SK-N-SH (cell line): ENCODE measurements at regions not wholly inside any gene's neighbourhood (a gene's known extent, or its start where the extent isn't known, plus 50 kb on each side); places are given as distances from the start of the nearest gene placed in this dataset.

ENCODE experiments used
- CTCF ChIA-PET: fragments of 300-600, 350-600 bp; formaldehyde crosslinking; extraction: SDS; loops from one replicate; lab custom pipeline; 2021; lab: Yijun Ruan, JAX
- POLR2A ChIA-PET: fragments of 350-600 bp; sonication (Branson Sonifier 250); formaldehyde crosslinking; extraction: SDS; loops from one replicate; lab custom pipeline; 2020; ENCODE audit warnings: antibody characterized with exemption, inconsistent platforms; lab: Yijun Ruan, JAX
- DNase-seq: peaks from one replicate; pipeline ENCODE4 v3.0.0; 2012
- H2AFZ ChIP-seq: fragments of 200-600 bp; sonication (generic); 2 replicates; pipeline ENCODE4 v1.8.1; 2016; ENCODE audit warnings: antibody characterized with exemption, mild to moderate bottlenecking, low read depth
- H3F3A ChIP-seq: fragments of 200-600 bp; sonication (generic); replicated peaks from 2 replicates; pipeline ENCODE3; 2016; ENCODE audit warnings: antibody characterized with exemption, mild to moderate bottlenecking; ENCODE audit not compliant: insufficient read depth
- H3K27ac ChIP-seq, 2 experiments: fragments of 200-500 bp in 1 of 2; fragments of 200-600 bp in 1 of 2; sonication (Bioruptor generic) in 1 of 2; sonication (generic), shearing (Covaris generic) in 1 of 2; 2 replicates each; pipeline versions ENCODE4 v1.5.1 to v1.6.1; 2014 to 2016; ENCODE audit warnings: low read depth in 2 of 2, inconsistent platforms in 1 of 2, low read length in 1 of 2, mild to moderate bottlenecking in 1 of 2, mixed read lengths in 1 of 2
- H3K27me3 ChIP-seq: fragments of 200-600 bp; sonication (generic), shearing (Covaris generic); 2 replicates; pipeline ENCODE4 v1.6.1; 2016; ENCODE audit warnings: mixed run types; ENCODE audit not compliant: insufficient read depth
- H3K36me3 ChIP-seq, 2 experiments: fragments of 200-500 bp in 1 of 2; fragments of 200-600 bp in 1 of 2; sonication (Bioruptor generic) in 1 of 2; sonication (generic) in 1 of 2; replicated peaks in 1 of 2; 2 replicates each; pipeline versions ENCODE3 to v1.5.1; 2014 to 2016; ENCODE audit warnings: low read length in 1 of 2, mild to moderate bottlenecking in 1 of 2; ENCODE audit not compliant: insufficient read depth in 2 of 2, control insufficient read depth in 1 of 2
- H3K4me1 ChIP-seq, 2 experiments: fragments of 200-500 bp in 1 of 2; fragments of 200-600 bp in 1 of 2; sonication (Bioruptor generic) in 1 of 2; sonication (generic), shearing (Covaris generic) in 1 of 2; 2 replicates each; pipeline versions ENCODE4 v1.5.1 to v1.6.1; 2014 to 2016; ENCODE audit warnings: low read depth in 1 of 2, low read length in 1 of 2, mixed run types in 1 of 2; ENCODE audit not compliant: insufficient read depth in 2 of 2, control insufficient read depth in 1 of 2
- H3K4me2 ChIP-seq: fragments of 200-600 bp; sonication (generic), shearing (Covaris generic); 2 replicates; pipeline ENCODE4 v1.6.1; 2017; ENCODE audit warnings: mixed run types
- H3K4me3 ChIP-seq, 2 experiments: fragments of 200-500 bp in 1 of 2; fragments of 200-600 bp in 1 of 2; sonication (Bioruptor generic) in 1 of 2; sonication (generic), shearing (Covaris generic) in 1 of 2; 2 replicates each; pipeline versions ENCODE4 v1.5.1 to v1.8.1; 2014 to 2016; ENCODE audit warnings: low read depth in 2 of 2, inconsistent platforms in 1 of 2, low read length in 1 of 2, mild to moderate bottlenecking in 1 of 2, mixed read lengths in 1 of 2, moderate library complexity in 1 of 2
- H3K79me2 ChIP-seq: fragments of 200-600 bp; sonication (generic); 2 replicates; pipeline ENCODE4 v1.8.1; 2017; ENCODE audit warnings: mild to moderate bottlenecking; ENCODE audit not compliant: insufficient read depth
- H3K9ac ChIP-seq: fragments of 200-600 bp; sonication (generic); 2 replicates; pipeline ENCODE4 v1.6.1; 2017; ENCODE audit warnings: mixed run types
- H3K9me2 ChIP-seq: fragments of 200-600 bp; sonication (generic); 2 replicates; pipeline ENCODE4 v1.6.1; 2017; ENCODE audit warnings: mixed run types
- H3K9me3 ChIP-seq: fragments of 200-600 bp; sonication (generic); 2 replicates; pipeline ENCODE4 v1.6.1; 2017; ENCODE audit warnings: mixed run types, mild to moderate bottlenecking, moderate library complexity
- H4K20me1 ChIP-seq: fragments of 200-600 bp; sonication (generic); 2 replicates; pipeline ENCODE4 v1.6.1; 2017; ENCODE audit warnings: mild to moderate bottlenecking, mixed run types; ENCODE audit not compliant: insufficient read depth
- EP300 ChIP-seq, 2 experiments: IDR thresholded peaks; 2 replicates each; pipeline versions ENCODE4 v1.4.0 to v1.6.1; 2012; ENCODE audit warnings: borderline replicate concordance in 1 of 2, low read depth in 1 of 2, low read length in 1 of 2
- EZH2phosphoT487 ChIP-seq: fragments of 200-600 bp; sonication (generic); IDR thresholded peaks from 2 replicates; pipeline ENCODE4 v1.6.1; 2017; ENCODE audit warnings: low read depth, mixed run types, mild to moderate bottlenecking, antibody characterized with exemption, moderate library complexity, borderline replicate concordance
- FOXJ3 ChIP-seq: sonication (generic); formaldehyde crosslinking; IDR thresholded peaks from 2 replicates; pipeline ENCODE4 v1.5.1; 2020; ENCODE audit warnings: mild to moderate bottlenecking, missing genetic modification reagents
- FOXM1 ChIP-seq: IDR thresholded peaks from 2 replicates; pipeline ENCODE4 v1.4.0; 2012; ENCODE audit warnings: low read depth, mild to moderate bottlenecking
- GABPA ChIP-seq: IDR thresholded peaks from 2 replicates; pipeline ENCODE4 v1.4.0; 2012; ENCODE audit warnings: low read depth, mild to moderate bottlenecking
- NRF1 ChIP-seq: IDR thresholded peaks from 2 replicates; pipeline ENCODE4 v1.6.1; 2012; ENCODE audit warnings: low read depth, mild to moderate bottlenecking, low read length
- RAD21 ChIP-seq: IDR thresholded peaks from 2 replicates; pipeline ENCODE4 v1.6.1; 2012; ENCODE audit warnings: mild to moderate bottlenecking, low read length
- RCOR1 ChIP-seq: fragments of 150-350 bp; IDR thresholded peaks from 2 replicates; pipeline ENCODE4 v1.6.1; 2017; ENCODE audit warnings: antibody characterized with exemption, low read length
- RXRA ChIP-seq: IDR thresholded peaks from 2 replicates; pipeline ENCODE4 v1.4.0; 2012; ENCODE audit warnings: low read depth, mild to moderate bottlenecking, borderline replicate concordance
- SIN3A ChIP-seq: IDR thresholded peaks from 2 replicates; pipeline ENCODE4 v1.6.1; 2012; ENCODE audit warnings: low read depth, mild to moderate bottlenecking, low read length, moderate library complexity, borderline replicate concordance
- SMC3 ChIP-seq: IDR thresholded peaks from 2 replicates; pipeline ENCODE4 v1.6.1; 2012; ENCODE audit warnings: low read depth, low read length, improper control_type of control experiment
- TAF1 ChIP-seq: IDR thresholded peaks from 2 replicates; pipeline ENCODE4 v1.6.1; 2012; ENCODE audit warnings: low read depth, mild to moderate bottlenecking, low read length, moderate library complexity, borderline replicate concordance
- YY1 ChIP-seq: IDR thresholded peaks from 2 replicates; pipeline ENCODE4 v1.4.0; 2012; ENCODE audit warnings: low read depth, mild to moderate bottlenecking
- WGBS: methylation state at CpG from one replicate; pipeline ENCODE4 v1.1.6; 2017; ENCODE audit warnings: low lambda C conversion rate; 5-methylcytosine and 5-hydroxymethylcytosine counted together
- TF ChIP-seq, protein P1 (sequence below): fragments of 150-350 bp; IDR thresholded peaks from 2 replicates; pipeline ENCODE4 v1.6.1; 2017; ENCODE audit warnings: antibody characterized with exemption, low read length, low read depth, borderline replicate concordance
- TF ChIP-seq, protein P2 (sequence below): IDR thresholded peaks from 2 replicates; pipeline ENCODE4 v1.4.0; 2012; ENCODE audit warnings: low read depth, borderline replicate concordance
- TF ChIP-seq, protein P3 (sequence below): fragments of 200-600 bp; sonication (generic); IDR thresholded peaks from 2 replicates; pipeline ENCODE4 v1.6.1; 2017; ENCODE audit warnings: antibody characterized with exemption, mild to moderate bottlenecking, moderate library complexity
- TF ChIP-seq, protein P4 (sequence below): IDR thresholded peaks from 2 replicates; pipeline ENCODE4 v1.4.0; 2012; ENCODE audit warnings: low read depth
- TF ChIP-seq, protein P5 (sequence below): fragments of 150-350 bp; IDR thresholded peaks from 2 replicates; pipeline ENCODE4 v1.6.1; 2016; ENCODE audit warnings: mild to moderate bottlenecking, low read depth, low read length

DNA sequence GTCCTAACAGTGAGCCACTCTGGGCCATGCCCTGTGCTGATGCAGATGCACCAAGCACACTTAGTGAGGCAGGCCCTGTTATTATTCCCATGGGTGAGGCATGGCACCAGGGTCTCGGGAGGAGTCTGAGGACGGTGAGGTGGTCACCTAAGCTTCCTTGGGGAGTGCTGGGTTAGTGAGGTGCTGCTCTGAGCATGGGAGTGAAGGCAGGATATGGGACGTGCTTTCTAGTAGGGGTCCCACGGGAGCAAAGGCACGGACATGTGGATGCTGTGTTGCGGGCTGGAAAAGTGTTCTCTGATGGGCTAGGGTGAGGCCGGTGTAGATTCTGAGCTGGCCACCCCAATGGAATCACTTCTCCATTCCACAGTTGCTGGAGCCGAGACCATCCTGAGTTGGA lies 77.5 kb upstream of the CSF3R start:
- Histone ChIP-seq H3K9ac (no peak overlapping the region), H3K79me2 (no peaks in the 10 kb centered on the region), H3K9me2 (no peaks in the 10 kb centered on the region), H3K4me2 (no peak overlapping the region), H4K20me1 (no peaks in the 10 kb centered on the region), H3K27me3 (no peaks in the 10 kb centered on the region; the same call in 1 of the 2 replicates), H3K4me3 (no peak overlapping the region), H3K4me1 (no peaks in the 10 kb centered on the region), H3K9me3 (no peaks in the 10 kb centered on the region), H2AFZ (no peak overlapping the region), H3F3A (no peaks in the 10 kb centered on the region), H3K27ac (no peak overlapping the region), H3K36me3 (no peaks in the 10 kb centered on the region)
- TF ChIP-seq FOXJ3 (no peak), SMC3 (no peak), NRF1 (no peak), SIN3A (no peak)
- no peak for DNase-seq
- WGBS = 20% methylated on average over 5 of the region's 8 CpGs
- POLR2A ChIA-PET = no interaction called here
- CTCF ChIA-PET = interaction anchor here (0.7 to 4.1 kb wide), 6 partner anchors 12 to 874 kb away, joined by 3 to 31 read pairs (median 4); no protein-coding TSS in a partner anchor

DNA sequence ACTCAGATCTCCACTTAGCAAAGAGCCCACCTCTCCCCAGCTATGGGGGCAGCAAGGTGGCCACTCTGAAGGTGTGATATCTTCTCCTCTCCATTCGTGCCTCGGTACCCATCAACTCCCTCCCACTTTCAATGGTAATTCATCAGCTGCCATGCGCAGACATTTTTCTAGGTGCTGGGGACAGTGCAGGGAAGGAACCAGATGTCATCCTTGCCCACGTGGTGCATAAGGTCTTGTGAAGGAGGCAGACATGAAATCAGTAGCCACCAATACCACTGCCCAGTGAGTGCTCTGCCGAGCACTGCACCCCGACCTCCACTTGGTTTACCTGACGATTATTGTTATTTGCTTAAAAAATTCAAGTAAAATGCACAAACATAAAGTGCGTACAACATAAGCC lies 76.3 kb upstream of the CSF3R start:
- Histone ChIP-seq H3K4me1 (no peaks in the 10 kb centered on the region), H3K27ac (no peak overlapping the region), H3K79me2 (no peaks in the 10 kb centered on the region), H3K36me3 (no peaks in the 10 kb centered on the region), H3K4me2 (no peak overlapping the region), H3K27me3 (no peaks in the 10 kb centered on the region; the same call in 1 of the 2 replicates), H3K9me3 (no peaks in the 10 kb centered on the region), H3F3A (no peaks in the 10 kb centered on the region), H3K4me3 (no peak overlapping the region), H3K9ac (no peak overlapping the region), H2AFZ (no peak overlapping the region), H3K9me2 (no peaks in the 10 kb centered on the region), H4K20me1 (no peaks in the 10 kb centered on the region)
- ChIA-PET CTCF (interaction anchor here (0.7 to 4.1 kb wide), 4 partner anchors 17 to 876 kb away, joined by 3 to 31 read pairs (median 3); no protein-coding TSS in a partner anchor), POLR2A (no interaction called here)
- WGBS = 50% methylated on average over 8 of the region's 8 CpGs
- no peak for DNase-seq
- TF ChIP-seq, protein P1, sequence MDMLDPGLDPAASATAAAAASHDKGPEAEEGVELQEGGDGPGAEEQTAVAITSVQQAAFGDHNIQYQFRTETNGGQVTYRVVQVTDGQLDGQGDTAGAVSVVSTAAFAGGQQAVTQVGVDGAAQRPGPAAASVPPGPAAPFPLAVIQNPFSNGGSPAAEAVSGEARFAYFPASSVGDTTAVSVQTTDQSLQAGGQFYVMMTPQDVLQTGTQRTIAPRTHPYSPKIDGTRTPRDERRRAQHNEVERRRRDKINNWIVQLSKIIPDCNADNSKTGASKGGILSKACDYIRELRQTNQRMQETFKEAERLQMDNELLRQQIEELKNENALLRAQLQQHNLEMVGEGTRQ = no peak
- no peak for TF ChIP-seq RAD21
- TF ChIP-seq, protein P2, sequence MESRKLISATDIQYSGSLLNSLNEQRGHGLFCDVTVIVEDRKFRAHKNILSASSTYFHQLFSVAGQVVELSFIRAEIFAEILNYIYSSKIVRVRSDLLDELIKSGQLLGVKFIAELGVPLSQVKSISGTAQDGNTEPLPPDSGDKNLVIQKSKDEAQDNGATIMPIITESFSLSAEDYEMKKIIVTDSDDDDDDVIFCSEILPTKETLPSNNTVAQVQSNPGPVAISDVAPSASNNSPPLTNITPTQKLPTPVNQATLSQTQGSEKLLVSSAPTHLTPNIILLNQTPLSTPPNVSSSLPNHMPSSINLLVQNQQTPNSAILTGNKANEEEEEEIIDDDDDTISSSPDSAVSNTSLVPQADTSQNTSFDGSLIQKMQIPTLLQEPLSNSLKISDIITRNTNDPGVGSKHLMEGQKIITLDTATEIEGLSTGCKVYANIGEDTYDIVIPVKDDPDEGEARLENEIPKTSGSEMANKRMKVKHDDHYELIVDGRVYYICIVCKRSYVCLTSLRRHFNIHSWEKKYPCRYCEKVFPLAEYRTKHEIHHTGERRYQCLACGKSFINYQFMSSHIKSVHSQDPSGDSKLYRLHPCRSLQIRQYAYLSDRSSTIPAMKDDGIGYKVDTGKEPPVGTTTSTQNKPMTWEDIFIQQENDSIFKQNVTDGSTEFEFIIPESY = no peak
- TF ChIP-seq EP300 (IDR thresholded peaks at IDR 0.05; ENCODE audit: borderline replicate concordance in 1 of 2, low read depth in 1 of 2, low read length in 1 of 2) = no peak
- no peak for TF ChIP-seq RXRA
- no peak for TF ChIP-seq FOXM1
- no peak for TF ChIP-seq EZH2phosphoT487
- TF ChIP-seq, protein P3, sequence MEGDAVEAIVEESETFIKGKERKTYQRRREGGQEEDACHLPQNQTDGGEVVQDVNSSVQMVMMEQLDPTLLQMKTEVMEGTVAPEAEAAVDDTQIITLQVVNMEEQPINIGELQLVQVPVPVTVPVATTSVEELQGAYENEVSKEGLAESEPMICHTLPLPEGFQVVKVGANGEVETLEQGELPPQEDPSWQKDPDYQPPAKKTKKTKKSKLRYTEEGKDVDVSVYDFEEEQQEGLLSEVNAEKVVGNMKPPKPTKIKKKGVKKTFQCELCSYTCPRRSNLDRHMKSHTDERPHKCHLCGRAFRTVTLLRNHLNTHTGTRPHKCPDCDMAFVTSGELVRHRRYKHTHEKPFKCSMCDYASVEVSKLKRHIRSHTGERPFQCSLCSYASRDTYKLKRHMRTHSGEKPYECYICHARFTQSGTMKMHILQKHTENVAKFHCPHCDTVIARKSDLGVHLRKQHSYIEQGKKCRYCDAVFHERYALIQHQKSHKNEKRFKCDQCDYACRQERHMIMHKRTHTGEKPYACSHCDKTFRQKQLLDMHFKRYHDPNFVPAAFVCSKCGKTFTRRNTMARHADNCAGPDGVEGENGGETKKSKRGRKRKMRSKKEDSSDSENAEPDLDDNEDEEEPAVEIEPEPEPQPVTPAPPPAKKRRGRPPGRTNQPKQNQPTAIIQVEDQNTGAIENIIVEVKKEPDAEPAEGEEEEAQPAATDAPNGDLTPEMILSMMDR = no peak
- no peak for TF ChIP-seq FOXJ3
- no peak for TF ChIP-seq YY1
- no peak for TF ChIP-seq RCOR1
- no peak for TF ChIP-seq GABPA
- TF ChIP-seq, protein P4, sequence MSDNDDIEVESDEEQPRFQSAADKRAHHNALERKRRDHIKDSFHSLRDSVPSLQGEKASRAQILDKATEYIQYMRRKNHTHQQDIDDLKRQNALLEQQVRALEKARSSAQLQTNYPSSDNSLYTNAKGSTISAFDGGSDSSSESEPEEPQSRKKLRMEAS = no peak
- no peak for TF ChIP-seq SMC3
- no peak for TF ChIP-seq TAF1
- TF ChIP-seq, protein P5, sequence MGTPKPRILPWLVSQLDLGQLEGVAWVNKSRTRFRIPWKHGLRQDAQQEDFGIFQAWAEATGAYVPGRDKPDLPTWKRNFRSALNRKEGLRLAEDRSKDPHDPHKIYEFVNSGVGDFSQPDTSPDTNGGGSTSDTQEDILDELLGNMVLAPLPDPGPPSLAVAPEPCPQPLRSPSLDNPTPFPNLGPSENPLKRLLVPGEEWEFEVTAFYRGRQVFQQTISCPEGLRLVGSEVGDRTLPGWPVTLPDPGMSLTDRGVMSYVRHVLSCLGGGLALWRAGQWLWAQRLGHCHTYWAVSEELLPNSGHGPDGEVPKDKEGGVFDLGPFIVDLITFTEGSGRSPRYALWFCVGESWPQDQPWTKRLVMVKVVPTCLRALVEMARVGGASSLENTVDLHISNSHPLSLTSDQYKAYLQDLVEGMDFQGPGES = no peak
